Stromal cell of bone marrow (primary cell): ENCODE measurements at regions not wholly inside any gene's neighbourhood (a gene's known extent, or its start where the extent isn't known, plus 50 kb on each side); places are given as distances from the start of the nearest gene placed in this dataset.
A peak's percentile ranks its signal among the peaks of the same experiment; 100 is the strongest.

Source experiments
- DNase-seq: peaks from one replicate; pipeline ENCODE4 v3.0.0-alpha.2; 2012; ENCODE audit warnings: low read depth

DNA sequence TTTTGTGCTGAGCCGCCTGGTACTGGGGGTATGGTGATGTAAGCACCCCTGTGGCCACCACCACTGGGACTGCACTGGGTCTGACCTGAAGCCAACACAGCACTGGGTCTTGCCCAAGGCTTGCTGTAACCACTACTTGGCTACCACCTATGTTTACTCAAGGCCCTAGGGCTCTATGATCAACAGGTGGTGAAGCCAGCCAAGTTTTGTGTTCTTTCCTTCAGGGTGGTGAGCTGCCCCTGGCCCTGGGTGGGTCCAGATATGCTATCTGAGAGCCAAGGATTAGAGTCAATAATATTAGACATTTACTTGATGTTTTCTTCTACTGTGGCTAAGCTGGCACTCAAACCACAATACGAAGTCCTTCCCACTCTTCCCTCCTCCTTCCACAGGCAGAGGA, 55.1 kb upstream of the PAGE4 start:
- DNase-seq = no peak

DNA sequence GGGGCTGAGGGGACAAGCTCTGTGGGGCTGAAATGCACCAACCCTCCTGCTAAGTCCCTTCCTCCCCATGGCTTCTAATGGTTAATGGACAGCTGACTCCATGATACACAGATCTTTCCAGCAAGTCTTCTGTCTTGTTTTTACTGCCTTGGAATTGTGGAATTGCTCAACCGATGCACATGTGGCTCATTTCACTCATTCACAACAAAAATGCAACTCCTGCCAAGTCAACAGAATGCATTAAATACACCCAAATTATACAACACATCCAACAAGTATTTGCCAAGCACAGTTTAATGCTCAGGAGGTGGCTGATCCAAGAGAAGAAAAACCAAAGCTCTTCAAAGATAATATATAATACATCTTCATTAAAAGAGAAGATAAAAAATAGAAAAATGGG, 61.9 kb upstream of the PAGE4 start:
- DNase-seq = no peak

DNA sequence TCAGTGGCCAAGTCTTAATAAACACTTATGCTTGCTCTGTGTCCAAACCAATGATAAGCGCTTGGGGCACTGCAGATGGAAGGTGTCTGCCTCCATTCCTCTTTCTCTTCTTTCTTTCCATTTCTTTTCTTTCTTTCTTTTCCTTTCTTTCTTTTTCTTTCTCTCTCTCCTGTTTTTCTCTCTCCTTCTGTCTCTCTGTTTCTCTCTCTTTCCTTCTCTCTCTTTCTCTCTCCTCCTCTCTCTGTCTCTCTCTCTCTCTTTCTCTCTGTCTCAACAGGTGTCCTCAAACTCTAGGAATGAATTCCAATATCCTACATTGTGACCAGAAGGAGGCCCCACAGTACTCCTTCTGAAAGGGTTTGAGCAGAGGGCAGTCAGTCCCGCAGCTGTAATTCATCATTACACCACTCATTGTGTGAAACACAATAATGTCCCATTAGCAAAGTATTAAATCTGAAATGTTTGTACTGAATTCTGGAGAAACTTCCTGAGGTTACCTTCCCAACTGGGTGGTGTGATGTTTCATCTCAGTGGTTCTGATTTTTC, 66.5 kb upstream of the PAGE1 start:
- no peak for DNase-seq

DNA sequence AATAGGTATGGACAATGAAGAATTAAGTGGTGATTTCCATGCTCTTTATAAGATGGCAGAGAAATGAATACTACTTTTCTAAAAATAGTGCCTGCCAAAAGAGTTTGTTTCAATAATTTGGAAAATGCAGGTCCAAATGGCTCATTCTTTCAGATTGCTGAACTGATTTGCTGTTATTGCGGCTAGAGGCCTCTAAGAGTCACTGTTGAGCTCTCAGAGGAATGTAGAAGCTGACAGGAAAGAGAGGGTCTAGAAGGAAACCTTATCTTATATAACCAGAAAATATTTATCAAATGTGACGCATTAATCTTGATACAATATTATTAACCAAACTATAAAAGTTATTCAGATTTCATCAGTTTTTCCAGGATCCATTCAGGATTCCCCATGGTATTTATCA, 65.7 kb upstream of the PAGE1 start:
- DNase-seq = no peak

DNA sequence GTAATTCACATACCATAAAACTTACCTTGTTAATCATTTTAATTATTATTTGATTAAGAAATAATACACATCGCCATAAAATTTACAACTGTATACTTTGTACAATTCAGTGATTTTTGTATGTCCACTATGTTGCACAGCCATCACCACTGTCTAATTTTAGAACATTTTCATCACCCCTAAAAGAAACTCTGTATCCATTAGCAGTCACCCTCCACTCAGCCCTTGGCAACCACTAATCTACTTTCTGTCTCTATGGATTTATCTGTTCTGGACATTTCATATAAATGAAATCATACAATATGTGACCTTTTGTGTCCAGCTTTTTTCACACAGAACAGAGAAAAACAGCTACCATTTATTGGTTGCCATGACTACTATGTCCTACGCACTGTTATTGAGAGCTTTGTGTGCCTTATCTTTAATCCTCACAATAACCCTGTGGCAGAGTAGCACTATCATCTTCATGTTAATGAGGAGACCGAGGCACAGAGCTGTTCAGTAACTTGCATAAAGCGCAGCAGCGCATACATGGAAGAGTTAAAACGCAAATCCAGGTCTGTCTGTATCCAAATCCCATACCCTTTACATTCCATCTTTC, 64.6 kb upstream of the PAGE1 start:
- DNase-seq = no peak

DNA sequence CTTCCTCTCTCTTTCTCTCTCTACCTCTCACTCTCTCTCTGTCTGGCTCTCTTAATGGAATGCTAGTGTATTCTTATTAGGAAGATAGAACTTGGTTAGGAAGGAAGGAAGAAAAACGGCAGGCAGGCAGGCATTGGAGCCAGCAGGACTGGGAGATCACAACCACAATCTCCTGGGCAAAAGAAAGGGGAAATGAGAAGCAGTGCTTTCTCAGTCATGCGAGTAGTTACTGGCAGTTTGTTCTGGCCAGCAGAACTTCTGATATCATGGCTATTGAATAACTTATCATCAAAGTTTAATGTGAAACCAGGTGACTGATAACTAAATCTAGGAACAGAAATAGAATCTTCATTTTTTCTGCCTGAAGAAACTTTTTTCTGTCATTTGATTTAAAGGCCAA, 60.9 kb upstream of the PAGE1 start:
- no peak for DNase-seq

DNA sequence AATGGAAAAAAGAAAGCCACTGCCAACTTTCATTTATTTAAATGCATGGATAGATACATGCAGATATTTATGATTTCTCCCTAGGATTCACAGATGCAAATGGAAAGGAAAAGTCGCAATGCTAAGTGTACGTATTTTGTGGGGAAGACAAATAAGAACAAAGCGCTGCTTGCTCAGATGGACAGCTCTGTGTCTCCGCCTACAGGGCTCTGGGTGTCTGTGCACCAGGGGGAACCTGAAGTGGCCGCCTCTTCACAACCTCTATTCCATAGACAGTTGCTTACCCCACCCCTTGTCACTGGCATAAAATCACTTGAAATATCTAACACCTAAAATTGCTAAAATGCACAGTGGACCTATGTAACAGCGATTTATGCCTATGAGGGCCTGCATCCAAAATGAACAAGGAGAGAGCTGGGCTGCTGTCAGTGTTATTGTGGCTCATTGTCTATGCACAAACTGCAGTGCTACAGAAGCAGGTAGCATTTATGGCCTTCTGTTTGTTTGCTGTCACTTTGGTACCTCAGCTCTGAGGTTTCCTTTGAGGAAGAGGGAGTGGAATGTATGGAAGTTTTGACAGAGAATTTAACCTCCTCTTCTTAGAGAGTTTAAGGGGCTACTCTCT, 58.6 kb upstream of the PAGE1 start:
- peak; percentile 9 for DNase-seq

DNA sequence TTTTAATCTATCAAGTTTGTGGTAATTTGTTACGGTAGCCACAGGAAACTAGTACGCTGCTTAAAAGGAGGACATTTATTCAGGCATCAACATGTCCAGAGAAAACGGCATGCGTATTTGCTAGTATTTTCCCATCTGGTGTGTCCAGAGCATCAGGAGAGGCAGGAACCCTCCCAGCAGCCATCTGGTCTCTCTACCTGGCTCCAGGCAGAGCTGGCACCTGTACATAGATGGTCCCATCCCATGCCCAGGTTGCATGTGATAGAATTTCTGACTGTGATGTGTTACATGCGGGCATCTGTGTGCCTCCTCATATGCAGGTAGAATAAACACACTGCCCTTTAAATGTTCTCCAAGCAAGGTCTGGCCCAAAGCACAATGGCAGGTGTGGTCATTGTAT, 57.9 kb upstream of the PAGE1 start:
- DNase-seq = no peak

DNA sequence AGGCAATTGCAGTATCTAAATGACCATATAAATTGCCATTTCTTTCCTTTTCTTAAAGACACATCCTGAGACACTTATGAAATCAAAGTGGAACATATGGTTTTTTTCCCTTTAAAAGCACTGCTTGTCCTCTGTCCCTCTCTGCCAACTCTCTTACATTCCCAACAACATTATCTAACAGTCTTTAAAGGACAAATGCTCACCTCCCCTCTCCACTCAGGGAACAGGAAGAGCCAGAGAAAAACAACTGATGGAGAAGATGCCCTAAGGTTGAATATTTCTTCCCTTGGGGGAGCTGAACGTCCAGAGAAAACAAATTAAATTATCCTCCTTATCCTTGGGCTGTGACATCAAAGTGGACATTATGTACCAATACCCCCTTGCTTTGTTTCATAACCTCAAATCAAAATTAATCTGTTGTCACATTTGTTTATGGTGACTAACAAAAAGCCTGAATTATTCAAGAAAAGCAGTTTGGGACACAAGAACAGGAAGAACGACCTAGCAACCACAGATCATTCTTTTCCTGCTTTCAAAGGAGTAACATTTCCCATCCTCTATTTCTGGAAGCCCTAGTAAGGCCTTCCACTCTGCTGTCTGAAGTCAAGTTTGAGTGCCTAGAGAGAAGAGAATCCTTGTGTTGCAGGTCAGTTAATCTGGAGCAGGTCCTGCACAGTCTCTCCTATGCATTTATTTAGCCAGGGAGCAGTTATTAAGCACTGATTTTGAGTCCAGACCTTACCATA, 52.6 kb upstream of the PAGE1 start:
- no peak for DNase-seq

DNA sequence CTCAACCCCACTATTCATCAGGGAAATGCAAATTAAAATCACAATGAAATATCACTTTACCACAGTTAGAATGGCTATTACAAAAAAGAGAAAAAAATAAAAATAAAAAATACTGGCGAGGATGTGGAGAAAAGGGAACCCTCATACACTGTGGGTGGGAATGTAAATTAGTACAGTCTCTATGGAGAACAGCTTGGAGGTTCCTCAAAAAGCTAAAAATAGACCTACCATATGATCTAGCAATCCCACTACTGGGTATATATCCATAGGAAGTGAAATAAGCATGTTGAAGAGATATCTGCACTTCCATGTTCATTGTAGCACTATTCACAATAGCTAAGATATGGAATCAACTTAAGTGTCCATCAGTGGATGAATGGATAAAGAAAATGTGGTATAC, 50.5 kb upstream of the PAGE1 start:
- no peak for DNase-seq
